HEK293 (cell line): ENCODE measurements at regions not wholly inside any gene's neighbourhood (a gene's known extent, or its start where the extent isn't known, plus 50 kb on each side); places are given as distances from the start of the nearest gene placed in this dataset.

ENCODE experiments used
- CTCF ChIA-PET: fragments of 350-600 bp; formaldehyde crosslinking; extraction: SDS; loops from one replicate; lab custom pipeline; 2021; ENCODE audit warnings: antibody characterized with exemption; lab: Yijun Ruan, JAX
- POLR2A ChIA-PET: fragments of 300-600 bp; formaldehyde crosslinking; extraction: SDS; loops from one replicate; lab custom pipeline; 2020; ENCODE audit warnings: antibody characterized with exemption, inconsistent platforms; lab: Yijun Ruan, JAX
- H3K27ac ChIP-seq: fragments of 200-500 bp; sonication (Bioruptor generic); 2 replicates; pipeline ENCODE4 v1.5.1; 2014; ENCODE audit warnings: low read depth, low read length, control low read depth, inconsistent platforms; ENCODE audit errors: extremely low read depth
- H3K36me3 ChIP-seq, 2 experiments: fragments of 200-500 bp in 1 of 2; sonication (Bioruptor generic) in 1 of 2; 1 replicate in 1 of 2; 2 replicates in 1 of 2; pipeline ENCODE4 v1.5.1; 2014 to 2017; ENCODE audit warnings: inconsistent platforms in 2 of 2, low read length in 2 of 2; ENCODE audit not compliant: control insufficient read depth in 2 of 2, insufficient read depth in 1 of 2
- H3K4me1 ChIP-seq: fragments of 200-500 bp; sonication (Bioruptor generic); 2 replicates; pipeline ENCODE4 v1.5.1; 2014; ENCODE audit warnings: mild to moderate bottlenecking, low read length, inconsistent platforms; ENCODE audit not compliant: control insufficient read depth, insufficient read depth
- H3K4me3 ChIP-seq: 2 replicates; pipeline ENCODE4 v1.5.1; 2011; ENCODE audit warnings: low read depth, mild to moderate bottlenecking, control low read depth, low read length, moderate library complexity
- H3K9me3 ChIP-seq: fragments of 200-500 bp; sonication (Bioruptor generic); 2 replicates; pipeline ENCODE4 v1.5.1; 2014; ENCODE audit warnings: low read depth, low read length, inconsistent platforms; ENCODE audit not compliant: control insufficient read depth, insufficient read depth
- AEBP2 ChIP-seq: fragments of 450-650 bp; formaldehyde crosslinking; IDR thresholded peaks from 2 replicates; pipeline ENCODE4 v1.5.1; 2016; ENCODE audit warnings: missing biosample characterization, missing genetic modification characterization, borderline replicate concordance
- BCL11A ChIP-seq: fragments of 450-650 bp; formaldehyde crosslinking; IDR thresholded peaks from 2 replicates; pipeline ENCODE4 v1.5.1; 2016; ENCODE audit warnings: low read depth, missing biosample characterization, missing genetic modification characterization
- GLIS1 ChIP-seq: fragments of 450-650 bp; formaldehyde crosslinking; IDR thresholded peaks from 2 replicates; pipeline ENCODE4 v1.5.1; 2016; ENCODE audit warnings: missing biosample characterization, missing genetic modification characterization
- HOXA7 ChIP-seq: sonication (generic); formaldehyde crosslinking; IDR thresholded peaks from 2 replicates; pipeline ENCODE4 v1.8.1; 2022; ENCODE audit warnings: missing genetic modification reagents, borderline replicate concordance
- OVOL3 ChIP-seq: fragments of 450-650 bp; formaldehyde crosslinking; IDR thresholded peaks from 2 replicates; pipeline ENCODE4 v1.5.1; 2016; ENCODE audit warnings: missing biosample characterization, missing genetic modification characterization
- YY1 ChIP-seq: fragments of 450-650 bp; formaldehyde crosslinking; IDR thresholded peaks from 2 replicates; pipeline ENCODE4 v1.5.1; 2018; ENCODE audit warnings: missing biosample characterization, missing genetic modification characterization
- ZBTB48 ChIP-seq: fragments of 450-650 bp; formaldehyde crosslinking; IDR thresholded peaks from 2 replicates; pipeline ENCODE4 v1.5.1; 2016; ENCODE audit warnings: missing biosample characterization, missing genetic modification characterization
- ZEB2 ChIP-seq: fragments of 450-650 bp; formaldehyde crosslinking; IDR thresholded peaks from 2 replicates; pipeline ENCODE4 v1.5.1; 2016; ENCODE audit warnings: missing biosample characterization, missing genetic modification characterization
- ZFP37 ChIP-seq: fragments of 450-650 bp; formaldehyde crosslinking; IDR thresholded peaks from 2 replicates; pipeline ENCODE4 v1.5.1; 2016; ENCODE audit warnings: missing biosample characterization, missing genetic modification characterization
- ZFP69B ChIP-seq: fragments of 450-650 bp; formaldehyde crosslinking; IDR thresholded peaks from 2 replicates; pipeline ENCODE4 v1.5.1; 2016; ENCODE audit warnings: missing biosample characterization, missing genetic modification characterization
- ZNF112 ChIP-seq: fragments of 450-650 bp; formaldehyde crosslinking; IDR thresholded peaks from 2 replicates; pipeline ENCODE4 v1.5.0; 2017; ENCODE audit warnings: missing biosample characterization, missing genetic modification characterization
- ZNF146 ChIP-seq: fragments of 450-650 bp; formaldehyde crosslinking; IDR thresholded peaks from 2 replicates; pipeline ENCODE4 v1.5.1; 2016; ENCODE audit warnings: missing biosample characterization, missing genetic modification characterization
- ZNF155 ChIP-seq: fragments of 450-650 bp; formaldehyde crosslinking; IDR thresholded peaks from 2 replicates; pipeline ENCODE4 v1.5.1; 2016; ENCODE audit warnings: missing biosample characterization, missing genetic modification characterization
- ZNF391 ChIP-seq: fragments of 450-650 bp; formaldehyde crosslinking; IDR thresholded peaks from 2 replicates; pipeline ENCODE4 v1.5.1; 2016; ENCODE audit warnings: low read depth, missing biosample characterization, missing genetic modification characterization, borderline replicate concordance
- ZNF404 ChIP-seq: fragments of 450-650 bp; formaldehyde crosslinking; IDR thresholded peaks from 2 replicates; pipeline ENCODE4 v1.5.1; 2017; ENCODE audit warnings: missing biosample characterization, missing genetic modification characterization
- ZNF513 ChIP-seq: fragments of 450-650 bp; IDR thresholded peaks from 2 replicates; pipeline ENCODE4 v1.5.1; 2018; ENCODE audit warnings: missing biosample characterization, missing genetic modification characterization
- ZNF600 ChIP-seq: fragments of 450-650 bp; formaldehyde crosslinking; IDR thresholded peaks from 2 replicates; pipeline ENCODE4 v1.5.1; 2016; ENCODE audit warnings: missing biosample characterization, missing genetic modification characterization
- ZNF621 ChIP-seq: fragments of 450-650 bp; formaldehyde crosslinking; IDR thresholded peaks from 2 replicates; pipeline ENCODE4 v1.5.1; 2017; ENCODE audit warnings: missing biosample characterization, missing genetic modification characterization
- ZNF629 ChIP-seq: fragments of 450-650 bp; formaldehyde crosslinking; IDR thresholded peaks from 2 replicates; pipeline ENCODE4 v1.5.1; 2017; ENCODE audit warnings: missing biosample characterization, missing genetic modification characterization
- ZNF670 ChIP-seq: fragments of 450-650 bp; formaldehyde crosslinking; IDR thresholded peaks from 2 replicates; pipeline ENCODE4 v1.5.1; 2016; ENCODE audit warnings: missing biosample characterization, missing genetic modification characterization, low read depth
- ZNF76 ChIP-seq: fragments of 450-650 bp; formaldehyde crosslinking; IDR thresholded peaks from 2 replicates; pipeline ENCODE4; 2016; ENCODE audit warnings: low read depth, missing biosample characterization, missing genetic modification characterization, borderline replicate concordance
- ZNF785 ChIP-seq: fragments of 450-650 bp; formaldehyde crosslinking; IDR thresholded peaks from 2 replicates; pipeline ENCODE4 v1.5.1; 2016; ENCODE audit warnings: missing biosample characterization, missing genetic modification characterization
- ZSCAN4 ChIP-seq: fragments of 450-650 bp; formaldehyde crosslinking; IDR thresholded peaks from 2 replicates; pipeline ENCODE4 v1.5.1; 2017; ENCODE audit warnings: missing biosample characterization, missing genetic modification characterization
- ZXDB ChIP-seq: fragments of 450-650 bp; formaldehyde crosslinking; IDR thresholded peaks from 2 replicates; pipeline ENCODE4 v1.5.1; 2016; ENCODE audit warnings: missing biosample characterization, missing genetic modification characterization
- TF ChIP-seq, protein P1 (sequence below): fragments of 450-650 bp; formaldehyde crosslinking; IDR thresholded peaks from 2 replicates; pipeline ENCODE4 v1.5.1; 2016; ENCODE audit warnings: missing biosample characterization, missing genetic modification characterization
- TF ChIP-seq, protein P2 (sequence below): fragments of 450-650 bp; formaldehyde crosslinking; IDR thresholded peaks from 2 replicates; pipeline ENCODE4 v1.5.1; 2016; ENCODE audit warnings: missing biosample characterization, missing genetic modification characterization
- TF ChIP-seq, protein P3 (sequence below): fragments of 450-650 bp; formaldehyde crosslinking; IDR thresholded peaks from 2 replicates; pipeline ENCODE4 v1.5.1; 2016; ENCODE audit warnings: missing biosample characterization, missing genetic modification characterization

GRCh38 chr6:115221198-115221597, 839.5 kb downstream of the FRK start:
- no peak for TF ChIP-seq HOXA7
- TF ChIP-seq YY1 (tag by site-specific recombination) = no peak
- no peak for TF ChIP-seq ZNF146 (tag by site-specific recombination)
- no peak for TF ChIP-seq ZNF155
- no peak for TF ChIP-seq OVOL3 (tag by site-specific recombination)
- no peak for TF ChIP-seq ZNF404
- TF ChIP-seq BCL11A = no peak
- no peak for TF ChIP-seq ZFP69B (tag by site-specific recombination)
- TF ChIP-seq ZNF785 (tag by site-specific recombination) = no peak
- TF ChIP-seq ZNF513 (tag by site-specific recombination) = no peak
- no peak for TF ChIP-seq ZEB2 (tag by site-specific recombination)
- TF ChIP-seq ZNF112 (tag by site-specific recombination) = no peak
- no peak for TF ChIP-seq ZNF600
- no peak for TF ChIP-seq ZXDB (tag by site-specific recombination)
- TF ChIP-seq, all 188 proteins: peak for 0
- ChIA-PET POLR2A (no interaction called here), CTCF (no interaction called here)
- Histone ChIP-seq H3K36me3 (no peaks in the 10 kb centered on the region), H3K27ac (no peak overlapping the region), H3K9me3 (no peaks in the 10 kb centered on the region), H3K4me1 (no peaks in the 10 kb centered on the region), H3K4me3 (no peak overlapping the region)

GRCh38 chr6:115220551-115221159, 840.0 kb downstream of the FRK start:
- H3K36me3 ChIP-seq = no peaks in the 10 kb centered on the region
- no peaks in the 10 kb centered on the region for H3K4me1 ChIP-seq
- no peaks in the 10 kb centered on the region for H3K9me3 ChIP-seq
- POLR2A ChIA-PET = no interaction called here
- H3K27ac ChIP-seq = no peak overlapping the region
- H3K4me3 ChIP-seq = no peak overlapping the region
- CTCF ChIA-PET = no interaction called here
- TF ChIP-seq AEBP2 (tag by site-specific recombination) (no peak), ZBTB48 (tag by site-specific recombination) (no peak), ZNF391 (tag by site-specific recombination) (no peak), ZNF670 (tag by site-specific recombination) (no peak), ZNF621 (tag by site-specific recombination) (no peak), ZFP37 (tag by site-specific recombination) (no peak), ZNF76 (no peak), ZXDB (tag by site-specific recombination) (no peak), ZSCAN4 (tag by site-specific recombination) (no peak), ZNF629 (no peak), GLIS1 (tag by site-specific recombination) (no peak)
- TF ChIP-seq, protein P1, sequence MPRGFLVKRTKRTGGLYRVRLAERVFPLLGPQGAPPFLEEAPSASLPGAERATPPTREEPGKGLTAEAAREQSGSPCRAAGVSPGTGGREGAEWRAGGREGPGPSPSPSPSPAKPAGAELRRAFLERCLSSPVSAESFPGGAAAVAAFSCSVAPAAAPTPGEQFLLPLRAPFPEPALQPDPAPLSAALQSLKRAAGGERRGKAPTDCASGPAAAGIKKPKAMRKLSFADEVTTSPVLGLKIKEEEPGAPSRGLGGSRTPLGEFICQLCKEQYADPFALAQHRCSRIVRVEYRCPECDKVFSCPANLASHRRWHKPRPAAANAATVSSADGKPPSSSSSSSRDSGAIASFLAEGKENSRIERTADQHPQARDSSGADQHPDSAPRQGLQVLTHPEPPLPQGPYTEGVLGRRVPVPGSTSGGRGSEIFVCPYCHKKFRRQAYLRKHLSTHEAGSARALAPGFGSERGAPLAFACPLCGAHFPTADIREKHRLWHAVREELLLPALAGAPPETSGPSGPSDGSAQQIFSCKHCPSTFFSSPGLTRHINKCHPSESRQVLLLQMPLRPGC (tag by site-specific recombination) = no peak
- TF ChIP-seq, protein P2, sequence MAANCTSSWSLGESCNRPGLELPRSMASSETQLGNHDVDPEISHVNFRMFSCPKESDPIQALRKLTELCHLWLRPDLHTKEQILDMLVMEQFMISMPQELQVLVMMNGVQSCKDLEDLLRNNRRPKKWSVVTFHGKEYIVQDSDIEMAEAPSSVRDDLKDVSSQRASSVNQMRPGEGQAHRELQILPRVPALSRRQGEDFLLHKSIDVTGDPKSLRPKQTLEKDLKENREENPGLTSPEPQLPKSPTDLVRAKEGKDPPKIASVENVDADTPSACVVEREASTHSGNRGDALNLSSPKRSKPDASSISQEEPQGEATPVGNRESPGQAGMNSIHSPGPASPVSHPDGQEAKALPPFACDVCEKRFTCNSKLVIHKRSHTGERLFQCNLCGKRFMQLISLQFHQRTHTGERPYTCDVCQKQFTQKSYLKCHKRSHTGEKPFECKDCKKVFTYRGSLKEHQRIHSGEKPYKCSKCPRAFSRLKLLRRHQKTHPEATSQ (tag by site-specific recombination) = no peak
- TF ChIP-seq, protein P3, sequence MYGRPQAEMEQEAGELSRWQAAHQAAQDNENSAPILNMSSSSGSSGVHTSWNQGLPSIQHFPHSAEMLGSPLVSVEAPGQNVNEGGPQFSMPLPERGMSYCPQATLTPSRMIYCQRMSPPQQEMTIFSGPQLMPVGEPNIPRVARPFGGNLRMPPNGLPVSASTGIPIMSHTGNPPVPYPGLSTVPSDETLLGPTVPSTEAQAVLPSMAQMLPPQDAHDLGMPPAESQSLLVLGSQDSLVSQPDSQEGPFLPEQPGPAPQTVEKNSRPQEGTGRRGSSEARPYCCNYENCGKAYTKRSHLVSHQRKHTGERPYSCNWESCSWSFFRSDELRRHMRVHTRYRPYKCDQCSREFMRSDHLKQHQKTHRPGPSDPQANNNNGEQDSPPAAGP (tag by site-specific recombination) = no peak
